ENCODE measurements at regions not wholly inside any gene's neighbourhood (a gene's known extent, or its start where the extent isn't known, plus 50 kb on each side); places are given as distances from the start of the nearest gene placed in this dataset.

DNA sequence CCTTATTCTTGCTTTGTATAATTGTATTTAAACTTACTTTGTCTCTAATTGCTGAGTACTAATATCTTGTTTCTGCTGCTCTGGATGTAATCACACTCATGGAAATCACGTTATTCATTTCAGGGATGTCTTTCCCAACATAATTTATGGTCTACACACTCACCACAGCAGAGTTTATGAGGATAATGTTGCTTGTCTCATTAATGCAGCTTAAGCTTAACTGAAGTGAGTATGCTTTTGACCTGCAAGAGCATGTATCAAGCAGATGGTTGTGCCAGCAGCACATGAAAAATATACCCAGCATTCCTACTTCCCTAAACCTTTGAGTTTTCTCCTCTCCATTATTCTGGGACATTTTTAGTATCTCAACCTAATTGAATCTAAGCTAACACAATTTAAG lies 1080.9 kb downstream of the SLITRK5 start:
- ChIA-PET POLR2A (no interaction called here), RAD21 (ENCODE audit: low non-redundant PET in 1 of 2, low total read pairs in 2 of 2, uncharacterized antibody in 2 of 2, unreplicated experiment in 2 of 2) (no interaction called here)

DNA sequence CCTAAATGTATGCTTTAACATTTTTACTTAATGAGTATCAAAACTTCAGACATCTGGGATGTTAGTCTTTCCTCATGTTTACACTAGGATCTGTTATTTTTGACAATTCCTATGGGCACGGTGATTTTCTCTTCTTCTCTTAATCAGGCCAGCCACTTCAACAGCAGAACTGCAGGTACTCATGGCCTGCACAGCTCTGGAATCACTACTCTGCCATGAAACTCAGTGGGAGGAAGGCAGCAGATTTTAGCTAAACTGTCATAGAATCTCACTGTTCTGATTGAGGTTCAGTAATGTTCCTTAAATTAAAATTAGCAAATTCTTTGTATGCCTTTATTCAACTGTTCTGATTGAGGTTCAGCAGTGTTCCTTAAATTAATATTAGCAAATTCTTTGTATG lies 1083.0 kb downstream of the SLITRK5 start:
- Histone ChIP-seq H4K20me1 (ENCODE audit: insufficient read depth) (no peaks in the 10 kb centered on the region), H3K36me3 (ENCODE audit: control insufficient read depth in 1 of 2, insufficient read depth in 2 of 2, low read length in 2 of 2) (no peaks in the 10 kb centered on the region), H3K27ac (ENCODE audit: low read depth, low read length) (no peak overlapping the region), H3K9me3 (ENCODE audit: control insufficient read depth in 1 of 2, insufficient read depth in 1 of 2, low read depth in 1 of 2, low read length in 2 of 2) (no peaks in the 10 kb centered on the region; a peak in 1 of 4 replicates), H3K4me1 (ENCODE audit: control insufficient read depth in 1 of 2, insufficient read depth in 2 of 2, low read length in 2 of 2) (no peaks in the 10 kb centered on the region), H2AFZ (ENCODE audit: low read depth, low read length, poor library complexity, severe bottlenecking) (no peak overlapping the region), H3K4me3 (replicated peaks in 1 of 2; ENCODE audit: low read depth in 1 of 2, low read length in 2 of 2) (no peak overlapping the region), H3K27me3 (ENCODE audit: insufficient read depth, low read length) (no peaks in the 10 kb centered on the region), H3K9me2 (ENCODE audit: insufficient read depth) (no peaks in the 10 kb centered on the region), H3K9ac (ENCODE audit: low read length) (no peak overlapping the region), H3K4me2 (ENCODE audit: low read length) (no peak overlapping the region), H3K79me2 (ENCODE audit: insufficient read depth, low read length) (no peaks in the 10 kb centered on the region)
- CTCF ChIA-PET: no interaction called here
- POLR2A ChIA-PET: no interaction called here
- RAD21 ChIA-PET (ENCODE audit: low non-redundant PET in 1 of 2, low total read pairs in 2 of 2, uncharacterized antibody in 2 of 2, unreplicated experiment in 2 of 2): no interaction called here
- ATAC-seq: no peak
- TF ChIP-seq, protein P1, sequence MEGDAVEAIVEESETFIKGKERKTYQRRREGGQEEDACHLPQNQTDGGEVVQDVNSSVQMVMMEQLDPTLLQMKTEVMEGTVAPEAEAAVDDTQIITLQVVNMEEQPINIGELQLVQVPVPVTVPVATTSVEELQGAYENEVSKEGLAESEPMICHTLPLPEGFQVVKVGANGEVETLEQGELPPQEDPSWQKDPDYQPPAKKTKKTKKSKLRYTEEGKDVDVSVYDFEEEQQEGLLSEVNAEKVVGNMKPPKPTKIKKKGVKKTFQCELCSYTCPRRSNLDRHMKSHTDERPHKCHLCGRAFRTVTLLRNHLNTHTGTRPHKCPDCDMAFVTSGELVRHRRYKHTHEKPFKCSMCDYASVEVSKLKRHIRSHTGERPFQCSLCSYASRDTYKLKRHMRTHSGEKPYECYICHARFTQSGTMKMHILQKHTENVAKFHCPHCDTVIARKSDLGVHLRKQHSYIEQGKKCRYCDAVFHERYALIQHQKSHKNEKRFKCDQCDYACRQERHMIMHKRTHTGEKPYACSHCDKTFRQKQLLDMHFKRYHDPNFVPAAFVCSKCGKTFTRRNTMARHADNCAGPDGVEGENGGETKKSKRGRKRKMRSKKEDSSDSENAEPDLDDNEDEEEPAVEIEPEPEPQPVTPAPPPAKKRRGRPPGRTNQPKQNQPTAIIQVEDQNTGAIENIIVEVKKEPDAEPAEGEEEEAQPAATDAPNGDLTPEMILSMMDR (IDR thresholded peaks at IDR 0.05 in 2 of 3, conservative IDR thresholded peaks at IDR 0.05 in 1 of 3; ENCODE audit: borderline replicate concordance in 1 of 3, insufficient read depth in 1 of 3, low read depth in 2 of 3, low read length in 2 of 3): no peak
- TF ChIP-seq, protein P2, sequence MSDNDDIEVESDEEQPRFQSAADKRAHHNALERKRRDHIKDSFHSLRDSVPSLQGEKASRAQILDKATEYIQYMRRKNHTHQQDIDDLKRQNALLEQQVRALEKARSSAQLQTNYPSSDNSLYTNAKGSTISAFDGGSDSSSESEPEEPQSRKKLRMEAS (IDR thresholded peaks at IDR 0.05): no peak
- TF ChIP-seq SP1 (IDR thresholded peaks at IDR 0.05; ENCODE audit: low read depth) (no peak), TCF7L2 (IDR thresholded peaks at IDR 0.05; ENCODE audit: borderline replicate concordance, extremely low read depth, insufficient read depth, insufficient read length) (no peak)
- intact Hi-C loops (cut with micrococcal nuclease): no loop called here
- no peak for DNase-seq (ENCODE audit: low read depth, low spot score)
- no TSS peak for BruUV-seq (replicated peaks)

More for the DNA sequence above, 1080.9 kb downstream of the SLITRK5 start:
- no TSS peak for BruUV-seq (replicated peaks)
- Histone ChIP-seq H2AFZ (ENCODE audit: low read depth, low read length, poor library complexity, severe bottlenecking) (no peak overlapping the region), H3K27me3 (ENCODE audit: insufficient read depth, low read length) (no peaks in the 10 kb centered on the region), H3K79me2 (ENCODE audit: insufficient read depth, low read length) (no peaks in the 10 kb centered on the region), H3K9me2 (ENCODE audit: insufficient read depth) (no peaks in the 10 kb centered on the region), H3K27ac (ENCODE audit: low read depth, low read length) (no peak overlapping the region), H3K36me3 (ENCODE audit: control insufficient read depth in 1 of 2, insufficient read depth in 2 of 2, low read length in 2 of 2) (no peaks in the 10 kb centered on the region), H3K9me3 (ENCODE audit: control insufficient read depth in 1 of 2, insufficient read depth in 1 of 2, low read depth in 1 of 2, low read length in 2 of 2) (no peaks in the 10 kb centered on the region; a peak in 1 of 4 replicates), H3K9ac (ENCODE audit: low read length) (no peak overlapping the region), H3K4me1 (ENCODE audit: control insufficient read depth in 1 of 2, insufficient read depth in 2 of 2, low read length in 2 of 2) (no peaks in the 10 kb centered on the region), H3K4me2 (ENCODE audit: low read length) (no peak overlapping the region), H3K4me3 (replicated peaks in 1 of 2; ENCODE audit: low read depth in 1 of 2, low read length in 2 of 2) (no peak overlapping the region), H4K20me1 (ENCODE audit: insufficient read depth) (no peaks in the 10 kb centered on the region)
- no peak for DNase-seq (ENCODE audit: low read depth, low spot score)
- intact Hi-C loops (cut with micrococcal nuclease): no loop called here
- ATAC-seq: no peak
- TF ChIP-seq SRF (IDR thresholded peaks at IDR 0.05; ENCODE audit: low read depth) (no peak), POLR2AphosphoS5 (IDR thresholded peaks at IDR 0.05; ENCODE audit: low read depth, low read length) (no peak), EZH2phosphoT487 (IDR thresholded peaks at IDR 0.05; ENCODE audit: borderline replicate concordance) (no peak), CBX3 (IDR thresholded peaks at IDR 0.05; ENCODE audit: low read depth) (no peak), POLR2A (IDR thresholded peaks at IDR 0.05; ENCODE audit: borderline replicate concordance, extremely low read depth, insufficient read depth, insufficient read length) (no peak), ELF1 (IDR thresholded peaks at IDR 0.05; ENCODE audit: borderline replicate concordance, low read depth) (no peak), RAD21 (IDR thresholded peaks at IDR 0.05; ENCODE audit: low read depth) (no peak), TCF7L2 (IDR thresholded peaks at IDR 0.05; ENCODE audit: borderline replicate concordance, extremely low read depth, insufficient read depth, insufficient read length) (no peak), EZH2 (IDR thresholded peaks at IDR 0.05) (no peak)
- TF ChIP-seq, protein P2 (IDR thresholded peaks at IDR 0.05): no peak
- TF ChIP-seq, protein P3, sequence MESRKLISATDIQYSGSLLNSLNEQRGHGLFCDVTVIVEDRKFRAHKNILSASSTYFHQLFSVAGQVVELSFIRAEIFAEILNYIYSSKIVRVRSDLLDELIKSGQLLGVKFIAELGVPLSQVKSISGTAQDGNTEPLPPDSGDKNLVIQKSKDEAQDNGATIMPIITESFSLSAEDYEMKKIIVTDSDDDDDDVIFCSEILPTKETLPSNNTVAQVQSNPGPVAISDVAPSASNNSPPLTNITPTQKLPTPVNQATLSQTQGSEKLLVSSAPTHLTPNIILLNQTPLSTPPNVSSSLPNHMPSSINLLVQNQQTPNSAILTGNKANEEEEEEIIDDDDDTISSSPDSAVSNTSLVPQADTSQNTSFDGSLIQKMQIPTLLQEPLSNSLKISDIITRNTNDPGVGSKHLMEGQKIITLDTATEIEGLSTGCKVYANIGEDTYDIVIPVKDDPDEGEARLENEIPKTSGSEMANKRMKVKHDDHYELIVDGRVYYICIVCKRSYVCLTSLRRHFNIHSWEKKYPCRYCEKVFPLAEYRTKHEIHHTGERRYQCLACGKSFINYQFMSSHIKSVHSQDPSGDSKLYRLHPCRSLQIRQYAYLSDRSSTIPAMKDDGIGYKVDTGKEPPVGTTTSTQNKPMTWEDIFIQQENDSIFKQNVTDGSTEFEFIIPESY (IDR thresholded peaks at IDR 0.05; ENCODE audit: extremely low read depth, insufficient replicate concordance, low read length): no peak
- CTCF ChIA-PET: no interaction called here

Data from HCT116 (cell line).